ENCODE measurements at regions not wholly inside any gene's neighbourhood (a gene's known extent, or its start where the extent isn't known, plus 50 kb on each side); places are given as distances from the start of the nearest gene placed in this dataset.

- Histone ChIP-seq H3K79me2 (ENCODE audit: insufficient read depth, low read length) (no peaks in the 10 kb centered on the region), H3K4me3 (replicated peaks in 1 of 3; ENCODE audit: insufficient read depth in 1 of 3, low read depth in 2 of 3, low read length in 3 of 3) (no peak overlapping the region), H3K9me3 (ENCODE audit: low read length) (no peaks in the 10 kb centered on the region), H3K27me3 (ENCODE audit: control insufficient read depth in 1 of 2, insufficient read depth in 2 of 2, low read length in 2 of 2) (peaks cover 0 to 10% of the 10 kb centered on the region in 2 experiments; a peak in 2 of 5 replicates), H3K4me1 (ENCODE audit: insufficient read depth, low read length) (no peaks in the 10 kb centered on the region), H3K36me3 (replicated peaks in 1 of 2; ENCODE audit: control insufficient read depth in 1 of 2, insufficient read depth in 2 of 2, low read length in 2 of 2) (no peaks in the 10 kb centered on the region), H3K4me2 (ENCODE audit: low read depth, low read length) (no peak overlapping the region), H2AFZ (ENCODE audit: low read length) (no peak overlapping the region), H3K27ac (ENCODE audit: extremely low read length, insufficient read depth, low read length) (no peak overlapping the region), H4K20me1 (ENCODE audit: insufficient read depth, low read length) (no peaks in the 10 kb centered on the region), H3K9ac (ENCODE audit: insufficient read depth, low read depth, low read length) (no peak overlapping the region)
- intact Hi-C loops (cut with micrococcal nuclease; ENCODE audit: unreplicated experiment), result no loop called here
- WGBS (ENCODE audit: low lambda C conversion rate), result 0% methylated on average over 1 of the region's 1 CpG
- in situ Hi-C loops (cut with HindIII; ENCODE audit: extremely low pct_ligation_motif_present, low pct_unique_long_range_greater_than_20kb), result no loop called here
- BruUV-seq (replicated peaks), result no TSS peak
- DNase-seq (ENCODE audit: low spot score) (no peak), ATAC-seq (no peak), FAIRE-seq (no peak)
- CTCF ChIA-PET (ENCODE audit: low intra/inter-chr PET ratio, low total read pairs), result no interaction called here
- TF ChIP-seq MAFF (IDR thresholded peaks at IDR 0.05; ENCODE audit: low read depth, low read length), result no peak
- TF ChIP-seq PHF20 (CRISPR knock-in tag; IDR thresholded peaks at IDR 0.05), result no peak
- no peak for TF ChIP-seq HBP1 (CRISPR knock-in tag; IDR thresholded peaks at IDR 0.05; ENCODE audit: low read depth)
- no peak for TF ChIP-seq ZBTB4 (CRISPR knock-in tag; IDR thresholded peaks at IDR 0.05; ENCODE audit: borderline replicate concordance)
- TF ChIP-seq NBN (conservative IDR thresholded peaks at IDR 0.05), result no peak
- TF ChIP-seq FOXK2 (IDR thresholded peaks at IDR 0.05), result no peak
- no peak for TF ChIP-seq TBL1XR1 (IDR thresholded peaks at IDR 0.05; ENCODE audit: borderline replicate concordance, low read length, partially characterized antibody)
- no peak for TF ChIP-seq HNRNPK (IDR thresholded peaks at IDR 0.05; ENCODE audit: low read depth, low read length, poor library complexity, severe bottlenecking)
- no peak for TF ChIP-seq ZNF569 (CRISPR knock-in tag; IDR thresholded peaks at IDR 0.05; ENCODE audit: borderline replicate concordance)
- TF ChIP-seq GRHL1 (CRISPR knock-in tag; conservative IDR thresholded peaks at IDR 0.05), result no peak
- TF ChIP-seq MTF2 (CRISPR knock-in tag; IDR thresholded peaks at IDR 0.05; ENCODE audit: borderline replicate concordance), result no peak
- TF ChIP-seq IKZF1 (IDR thresholded peaks at IDR 0.05), result no peak
- TF ChIP-seq DDIT3 (CRISPR knock-in tag; IDR thresholded peaks at IDR 0.05), result no peak
- no peak for TF ChIP-seq TFE3 (CRISPR knock-in tag; IDR thresholded peaks at IDR 0.05)
- TF ChIP-seq ZNF746 (CRISPR knock-in tag; IDR thresholded peaks at IDR 0.05), result no peak
- no peak for TF ChIP-seq HDAC2 (CRISPR knock-in tag; IDR thresholded peaks at IDR 0.05)
- TF ChIP-seq NR2F6 (IDR thresholded peaks at IDR 0.05), result no peak
- TF ChIP-seq NR2F6 (CRISPR knock-in tag; IDR thresholded peaks at IDR 0.05), result no peak
- no peak for TF ChIP-seq FOXA3 (CRISPR knock-in tag; IDR thresholded peaks at IDR 0.05)
- TF ChIP-seq HOXA9 (CRISPR knock-in tag; IDR thresholded peaks at IDR 0.05; ENCODE audit: borderline replicate concordance), result no peak
- POLR2A ChIA-PET, result no interaction called here
These were observed 67.4 kb upstream of the EXOC4 start for GRCh38 chr7:133185512-133185911.

Measured in HepG2 (cell line).